Esophagus muscularis mucosa (tissue), 4 donors: ENCODE measurements at regions not wholly inside any gene's neighbourhood (a gene's known extent, or its start where the extent isn't known, plus 50 kb on each side); places are given as distances from the start of the nearest gene placed in this dataset.

ENCODE experiments used
- DNase-seq: peaks from one replicate; pipeline ENCODE4 v3.0.0-alpha.2; 2017; ENCODE audit errors: extremely low spot score
- H3K27ac ChIP-seq, 4 donors: fragments of 200-600 bp; sonication (generic); replicated peaks in 1 of 4; 1 replicate in 3 of 4; 2 replicates in 1 of 4; pipeline ENCODE4 v1.5.1; 2016 to 2019; ENCODE audit warnings: mild to moderate bottlenecking in 1 of 4
- H3K27me3 ChIP-seq, 4 donors: fragments of 200-600 bp; sonication (generic); one replicate each; pipeline versions ENCODE4 v1.5.1 to v1.6.0; 2016 to 2019
- H3K36me3 ChIP-seq, 4 donors: fragments of 200-600 bp; sonication (generic); one replicate each; pipeline ENCODE4 v1.5.1; 2016 to 2019
- H3K4me1 ChIP-seq, 4 donors: fragments of 200-600 bp; sonication (generic); one replicate each; pipeline ENCODE4 v1.5.1; 2016 to 2019
- H3K4me3 ChIP-seq, 4 donors: fragments of 200-600 bp; sonication (generic); 1 replicate in 2 of 4; 2 replicates in 2 of 4; pipeline ENCODE4 v1.5.1; 2016 to 2019; ENCODE audit warnings: mild to moderate bottlenecking in 4 of 4, moderate library complexity in 1 of 4
- H3K9me3 ChIP-seq, 4 donors: fragments of 200-600 bp; sonication (generic); 1 replicate in 3 of 4; 2 replicates in 1 of 4; pipeline ENCODE4 v1.5.1; 2016 to 2019
- CTCF ChIP-seq, 3 experiments: fragments of 200-600 bp in 2 of 3; fragments of 450-650 bp in 1 of 3; sonication (generic) in 2 of 3; IDR thresholded peaks; one replicate each; pipeline ENCODE4 v1.5.1; 2017 to 2019; ENCODE audit warnings: antibody characterized with exemption in 3 of 3, mild to moderate bottlenecking in 2 of 3, moderate library complexity in 1 of 3
- EP300 ChIP-seq: sonication (generic); formaldehyde crosslinking; IDR thresholded peaks from one replicate; pipeline ENCODE4 v1.6.1; 2017; ENCODE audit warnings: antibody characterized with exemption
- POLR2A ChIP-seq: fragments of 450-650 bp; IDR thresholded peaks from one replicate; pipeline ENCODE4 v1.6.1; 2017; ENCODE audit warnings: antibody characterized with exemption, moderate library complexity, mild to moderate bottlenecking, low read depth
- POLR2AphosphoS5 ChIP-seq, 2 donors: sonication (generic); formaldehyde crosslinking; IDR thresholded peaks; one replicate each; pipeline ENCODE4 v1.6.1; 2017; ENCODE audit warnings: antibody characterized with exemption in 2 of 2
- WGBS: methylation state at CpG from one replicate; pipeline ENCODE4 v1.1.5; 2018; 5-methylcytosine and 5-hydroxymethylcytosine counted together
- intact Hi-C: fragments of 100-400 bp; cut with DNase I; formaldehyde crosslinking; loops from one replicate; pipeline ENCODE4 v1.15.1; 2023

GRCh38 chr3:162647321-162647720 is 1150.7 kb downstream of the OTOL1 start:
- H3K27ac ChIP-seq = no peak overlapping the region
- H3K36me3 ChIP-seq = no peaks in the 10 kb centered on the region
- peaks cover 0 to 5% (median 0%) of the 10 kb centered on the region in 4 donors for H3K9me3 ChIP-seq
- TF ChIP-seq CTCF (IDR thresholded peaks at IDR 0.05) = no peak
- TF ChIP-seq EP300 = no peak
- TF ChIP-seq POLR2AphosphoS5 (IDR thresholded peaks at IDR 0.05) = no peak
- no peak for TF ChIP-seq POLR2A
- H3K4me1 ChIP-seq = no peaks in the 10 kb centered on the region
- H3K27me3 ChIP-seq = no peaks in the 10 kb centered on the region
- intact Hi-C loops = no loop called here
- no peak for DNase-seq
- H3K4me3 ChIP-seq = no peak overlapping the region
- WGBS = 100% methylated on average over 1 of the region's 2 CpGs

GRCh38 chr3:162658003-162658402 is 1161.4 kb downstream of the OTOL1 start:
- intact Hi-C loops = no loop called here
- TF ChIP-seq POLR2AphosphoS5 (IDR thresholded peaks at IDR 0.05) (no peak), EP300 (no peak), CTCF (IDR thresholded peaks at IDR 0.05) (no peak), POLR2A (no peak)
- H3K27me3 ChIP-seq = no peaks in the 10 kb centered on the region
- no peak for DNase-seq
- 67% methylated on average over 1 of the region's 1 CpG for WGBS
- H3K27ac ChIP-seq = no peak overlapping the region
- H3K9me3 ChIP-seq = no peaks in the 10 kb centered on the region
- no peaks in the 10 kb centered on the region for H3K36me3 ChIP-seq
- no peak overlapping the region for H3K4me3 ChIP-seq
- H3K4me1 ChIP-seq = no peaks in the 10 kb centered on the region

DNA sequence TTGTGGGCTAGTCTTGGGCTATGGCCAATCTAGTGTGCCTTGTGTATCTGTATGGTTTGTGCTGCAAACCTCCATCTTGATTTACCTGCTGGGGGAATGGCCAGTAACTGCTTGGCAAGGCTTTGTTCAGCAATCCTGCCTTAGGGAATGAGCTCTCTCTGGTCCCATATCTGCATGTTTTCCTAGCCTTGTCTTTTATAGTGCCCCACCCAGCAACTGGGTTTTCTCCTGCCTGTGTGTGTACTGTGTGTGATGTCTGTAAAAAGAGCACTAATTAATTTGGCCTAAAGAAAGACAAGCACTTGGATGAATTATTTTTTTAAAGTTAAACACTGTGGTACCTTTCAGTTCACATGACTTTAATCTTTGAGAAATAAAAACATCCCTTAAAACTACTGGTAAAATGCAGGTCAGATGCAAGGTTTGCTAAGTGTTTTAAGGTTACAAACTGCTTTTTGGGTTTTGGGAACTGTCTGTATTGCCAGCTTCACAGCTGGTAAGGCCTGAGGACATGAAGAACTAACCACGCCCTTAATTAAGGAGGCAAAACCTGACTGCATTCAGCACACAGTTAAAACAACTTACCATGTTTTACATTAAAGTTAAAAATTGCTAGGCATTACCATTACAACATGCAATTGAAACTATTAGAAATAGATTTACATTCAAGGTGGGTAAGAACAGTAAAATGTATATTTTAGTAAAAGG is 1169.2 kb downstream of the OTOL1 start:
- H3K27ac ChIP-seq = no peak overlapping the region
- H3K4me3 ChIP-seq = no peak overlapping the region
- intact Hi-C loops = no loop called here
- DNase-seq = no peak
- TF ChIP-seq POLR2A (no peak), POLR2AphosphoS5 (IDR thresholded peaks at IDR 0.05) (no peak), EP300 (no peak), CTCF (IDR thresholded peaks at IDR 0.05) (no peak)
- WGBS = 72% methylated on average over 1 of the region's 1 CpG
- H3K9me3 ChIP-seq = no peaks in the 10 kb centered on the region
- H3K27me3 ChIP-seq = no peaks in the 10 kb centered on the region
- H3K4me1 ChIP-seq = peaks cover 0 to 2% (median 0%) of the 10 kb centered on the region in 4 donors
- H3K36me3 ChIP-seq = no peaks in the 10 kb centered on the region

- H3K4me1 ChIP-seq = peaks cover 0 to 9% (median 4%) of the 10 kb centered on the region in 4 donors
- no peaks in the 10 kb centered on the region for H3K9me3 ChIP-seq
- no peak for DNase-seq
- H3K4me3 ChIP-seq = no peak overlapping the region
- H3K27ac ChIP-seq = no peak overlapping the region
- intact Hi-C loops = no loop called here
- H3K36me3 ChIP-seq = no peaks in the 10 kb centered on the region
- WGBS = 89% methylated on average over 10 of the region's 10 CpGs
- H3K27me3 ChIP-seq = no peaks in the 10 kb centered on the region
- TF ChIP-seq CTCF (IDR thresholded peaks at IDR 0.05) = no peak
- no peak for TF ChIP-seq EP300
- no peak for TF ChIP-seq POLR2AphosphoS5 (IDR thresholded peaks at IDR 0.05)
- no peak for TF ChIP-seq POLR2A
Measured at GRCh38 chr3:162666835-162667234, 1170.2 kb downstream of the OTOL1 start.

DNA sequence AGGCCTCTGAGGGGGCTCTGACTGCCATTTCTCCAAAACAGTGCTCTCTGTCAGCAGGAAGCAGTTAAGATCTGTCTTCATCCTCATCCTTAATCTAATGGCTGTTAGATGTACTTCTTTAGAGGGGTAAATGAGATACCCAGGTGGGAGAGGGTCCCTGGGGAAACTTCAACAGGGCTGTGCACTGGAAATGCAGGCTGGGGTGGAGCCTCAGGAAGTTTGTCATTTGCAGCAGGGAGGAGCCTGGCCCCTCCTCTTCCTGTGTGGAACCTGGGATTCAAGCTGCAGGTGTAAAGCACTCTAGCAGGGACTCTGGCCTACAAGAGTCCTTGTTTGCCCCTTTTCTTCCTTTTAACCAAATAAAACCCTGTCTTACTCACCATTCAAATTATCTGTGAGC is 1173.6 kb downstream of the OTOL1 start:
- TF ChIP-seq POLR2AphosphoS5 (IDR thresholded peaks at IDR 0.05) (no peak), CTCF (IDR thresholded peaks at IDR 0.05) (no peak), POLR2A (no peak), EP300 (no peak)
- no peaks in the 10 kb centered on the region for H3K27me3 ChIP-seq
- H3K27ac ChIP-seq = no peak overlapping the region
- H3K4me3 ChIP-seq = no peak overlapping the region
- H3K36me3 ChIP-seq = no peaks in the 10 kb centered on the region
- DNase-seq = no peak
- intact Hi-C loops = no loop called here
- H3K4me1 ChIP-seq = peaks cover 0 to 14% (median 9%) of the 10 kb centered on the region in 4 donors
- no peaks in the 10 kb centered on the region for H3K9me3 ChIP-seq
